Spinal cord (tissue), 9 donors: ENCODE measurements at regions not wholly inside any gene's neighbourhood (a gene's known extent, or its start where the extent isn't known, plus 50 kb on each side); places are given as distances from the start of the nearest gene placed in this dataset.
"Not testable (repeated sequence)": the region's sequence is repeated elsewhere in the genome, so short reads cannot be mapped to it uniquely, and the experiment has no call there.

Experiments used
- DNase-seq, 6 donors: peaks; one replicate each; pipeline versions ENCODE4 v3.0.0 to v3.0.0-alpha.2; 2013 to 2015; ENCODE audit warnings: low spot score in 6 of 6, low read depth in 4 of 6
- H3K27ac ChIP-seq: one replicate; pipeline ENCODE4 v1.5.1; 2013; ENCODE audit warnings: low read depth, low read length, control low read depth
- H3K27me3 ChIP-seq: one replicate; pipeline ENCODE4 v1.6.1; 2013; ENCODE audit warnings: low read length; ENCODE audit not compliant: control insufficient read depth, insufficient read depth
- H3K36me3 ChIP-seq: one replicate; pipeline ENCODE4 v1.6.1; 2013; ENCODE audit warnings: low read length; ENCODE audit not compliant: control insufficient read depth, insufficient read depth
- H3K4me1 ChIP-seq: one replicate; pipeline ENCODE4 v1.6.1; 2013; ENCODE audit warnings: low read length; ENCODE audit not compliant: control insufficient read depth, insufficient read depth
- H3K4me3 ChIP-seq: one replicate; pipeline ENCODE4 v1.5.1; 2013; ENCODE audit warnings: low read depth, low read length, control low read depth
- H3K9me3 ChIP-seq: one replicate; pipeline ENCODE4 v1.6.1; 2013; ENCODE audit warnings: low read length; ENCODE audit not compliant: control insufficient read depth, insufficient read depth
- WGBS: methylation state at CpG from one replicate; pipeline ENCODE4 v1.1.5; 2013; ENCODE audit warnings: missing lambda C conversion rate; ENCODE audit not compliant: insufficient coverage; 5-methylcytosine and 5-hydroxymethylcytosine counted together
- donor health status: healthy.

DNA sequence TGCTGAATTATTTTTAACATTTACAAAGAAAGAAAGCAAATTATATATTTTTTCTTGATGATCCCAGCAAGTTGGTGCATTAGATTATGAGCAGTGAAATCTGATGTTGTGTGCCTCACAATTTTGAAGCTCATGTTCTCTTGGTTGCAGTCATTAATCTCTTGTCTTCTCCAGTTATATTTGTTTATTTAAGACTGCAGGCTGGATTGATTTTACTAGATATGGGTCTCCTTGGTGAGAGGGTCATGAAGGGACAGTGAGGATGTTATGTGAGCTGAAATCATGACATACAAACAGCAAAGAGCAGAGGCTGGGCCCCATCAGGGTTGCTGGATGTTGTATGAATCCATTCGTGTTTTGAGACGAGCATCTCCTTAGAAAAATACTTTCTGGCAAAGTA lies 64.2 kb upstream of the AKIRIN2 start:
- Histone ChIP-seq H3K27me3 (no peaks in the 10 kb centered on the region), H3K36me3 (no peaks in the 10 kb centered on the region), H3K27ac (no peak overlapping the region), H3K4me1 (no peaks in the 10 kb centered on the region), H3K4me3 (no peak overlapping the region), H3K9me3 (no peaks in the 10 kb centered on the region)
- no peak for DNase-seq
- whole genome bisulfite sequencing: no CpG with 5 or more reads among the region's 2 CpGs

- DNase-seq: no peak
- Histone ChIP-seq H3K36me3 (no peaks in the 10 kb centered on the region), H3K27me3 (no peaks in the 10 kb centered on the region), H3K9me3 (no peaks in the 10 kb centered on the region), H3K4me1 (no peaks in the 10 kb centered on the region), H3K27ac (no peak overlapping the region), H3K4me3 (no peak overlapping the region)
- WGBS: 95% methylated on average over 4 of the region's 4 CpGs
Measured at GRCh38 chr6:87763901-87764300, 61.9 kb upstream of the AKIRIN2 start.

- H3K36me3 ChIP-seq: no peaks in the 10 kb centered on the region
- no peaks in the 10 kb centered on the region for H3K27me3 ChIP-seq
- no peak for DNase-seq
- no peak overlapping the region for H3K27ac ChIP-seq
- 100% methylated on average over 2 of the region's 2 CpGs for WGBS
- no peaks in the 10 kb centered on the region for H3K9me3 ChIP-seq
- no peaks in the 10 kb centered on the region for H3K4me1 ChIP-seq
- H3K4me3 ChIP-seq: no peak overlapping the region
Measured at GRCh38 chr6:87763276-87763675, 61.2 kb upstream of the AKIRIN2 start.

GRCh38 chr6:87762116-87762515 lies 60.1 kb upstream of the AKIRIN2 start:
- no peaks in the 10 kb centered on the region for H3K9me3 ChIP-seq
- DNase-seq: no peak
- no peaks in the 10 kb centered on the region for H3K4me1 ChIP-seq
- H3K27ac ChIP-seq: no peak overlapping the region
- H3K36me3 ChIP-seq: no peaks in the 10 kb centered on the region
- H3K4me3 ChIP-seq: no peak overlapping the region
- no peaks in the 10 kb centered on the region for H3K27me3 ChIP-seq
- 100% methylated on average over 2 of the region's 3 CpGs for WGBS

- DNase-seq: no peak
- Histone ChIP-seq H3K27me3 (no peaks in the 10 kb centered on the region), H3K9me3 (no peaks in the 10 kb centered on the region), H3K36me3 (no peaks in the 10 kb centered on the region), H3K27ac (no peak overlapping the region), H3K4me3 (no peak overlapping the region), H3K4me1 (no peaks in the 10 kb centered on the region)
- no CpG with 5 or more reads among the region's 3 CpGs for WGBS
Measured at GRCh38 chr6:87757792-87758191, 55.8 kb upstream of the AKIRIN2 start.

GRCh38 chr6:87756858-87757257 lies 54.8 kb upstream of the AKIRIN2 start:
- 75% methylated on average over 2 of the region's 2 CpGs for WGBS
- H3K36me3 ChIP-seq: no peaks in the 10 kb centered on the region
- H3K27ac ChIP-seq: no peak overlapping the region
- no peaks in the 10 kb centered on the region for H3K27me3 ChIP-seq
- H3K9me3 ChIP-seq: no peaks in the 10 kb centered on the region
- DNase-seq: no peak
- no peaks in the 10 kb centered on the region for H3K4me1 ChIP-seq
- no peak overlapping the region for H3K4me3 ChIP-seq

GRCh38 chr6:87755708-87756671 lies 54.0 kb upstream of the AKIRIN2 start:
- Histone ChIP-seq H3K4me3 (no peak overlapping the region), H3K9me3 (no peaks in the 10 kb centered on the region), H3K36me3 (no peaks in the 10 kb centered on the region), H3K27ac (no peak overlapping the region), H3K27me3 (no peaks in the 10 kb centered on the region), H3K4me1 (no peaks in the 10 kb centered on the region)
- 24% methylated on average over 2 of the region's 7 CpGs for WGBS
- DNase-seq: peak in 1 of 6 donors; percentile 26

GRCh38 chr6:87754828-87755227 lies 52.8 kb upstream of the AKIRIN2 start:
- Histone ChIP-seq H3K27me3 (no peaks in the 10 kb centered on the region), H3K4me1 (no peaks in the 10 kb centered on the region), H3K27ac (no peak overlapping the region), H3K9me3 (no peaks in the 10 kb centered on the region), H3K36me3 (no peaks in the 10 kb centered on the region), H3K4me3 (no peak overlapping the region)
- DNase-seq: no peak
- WGBS: 100% methylated on average over 1 of the region's 1 CpG

- no peaks in the 10 kb centered on the region for H3K4me1 ChIP-seq
- H3K27ac ChIP-seq: no peak overlapping the region
- H3K9me3 ChIP-seq: no peaks in the 10 kb centered on the region
- H3K27me3 ChIP-seq: no peaks in the 10 kb centered on the region
- DNase-seq: no peak
- H3K4me3 ChIP-seq: no peak overlapping the region
- H3K36me3 ChIP-seq: no peaks in the 10 kb centered on the region
- no CpG with 5 or more reads among the region's 4 CpGs for WGBS
Measured at GRCh38 chr6:87753131-87753685, 51.2 kb upstream of the AKIRIN2 start.

DNA sequence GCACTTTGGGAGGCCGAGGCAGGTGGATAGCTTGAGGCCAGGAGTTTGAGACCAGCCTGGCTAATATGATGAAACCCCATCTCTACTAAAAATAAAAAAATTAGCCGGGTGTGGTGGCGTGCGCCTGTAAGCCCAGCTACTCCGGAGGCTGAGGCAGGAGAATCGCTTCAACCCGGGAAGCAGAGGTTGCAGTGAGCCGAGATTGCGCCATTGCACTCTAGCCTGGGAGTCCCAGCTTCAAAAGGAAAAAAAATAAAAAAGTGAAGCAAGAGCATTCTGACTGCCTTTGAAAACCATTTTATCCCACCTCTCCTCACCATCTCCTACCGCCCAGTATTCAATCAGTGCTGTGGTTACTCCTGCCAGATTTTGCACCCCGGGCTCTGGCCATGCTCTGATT lies 50.5 kb upstream of the AKIRIN2 start:
- not testable (repeated sequence) for DNase-seq, H3K4me1 ChIP-seq, H3K27me3 ChIP-seq, H3K4me3 ChIP-seq, H3K9me3 ChIP-seq, H3K27ac ChIP-seq, H3K36me3 ChIP-seq
- 97% methylated on average over 8 of the region's 11 CpGs for WGBS
